Transverse colon (tissue), 4 donors: ENCODE measurements at regions not wholly inside any gene's neighbourhood (a gene's known extent, or its start where the extent isn't known, plus 50 kb on each side); places are given as distances from the start of the nearest gene placed in this dataset.

Experiments used
- DNase-seq: peaks from one replicate; pipeline ENCODE4 v3.0.0-alpha.2; 2019
- H3K27ac ChIP-seq, 4 donors: fragments of 200-600 bp; sonication (generic); 2 replicates each; pipeline ENCODE4 v1.5.1; 2016 to 2018; ENCODE audit warnings: inconsistent platforms in 4 of 4
- H3K27me3 ChIP-seq: fragments of 200-600 bp; sonication (generic); 2 replicates; pipeline ENCODE4 v1.5.1; 2017; ENCODE audit warnings: inconsistent platforms
- H3K36me3 ChIP-seq, 4 donors: fragments of 200-600 bp; sonication (generic); 2 replicates each; pipeline ENCODE4 v1.5.1; 2017 to 2019; ENCODE audit warnings: inconsistent platforms in 4 of 4
- H3K4me1 ChIP-seq, 4 donors: fragments of 200-600 bp; sonication (generic); 2 replicates each; pipeline ENCODE4 v1.5.1; 2017 to 2020; ENCODE audit warnings: inconsistent platforms in 4 of 4
- H3K4me3 ChIP-seq, 4 donors: fragments of 200-600 bp; sonication (generic); 1 replicate in 1 of 4; 2 replicates in 3 of 4; pipeline versions ENCODE4 v1.5.1 to v1.6.1; 2017 to 2019; ENCODE audit warnings: inconsistent platforms in 4 of 4
- H3K9me3 ChIP-seq, 2 donors: fragments of 200-600 bp; sonication (generic); 2 replicates each; pipeline ENCODE4 v1.5.1; 2017 to 2019; ENCODE audit warnings: inconsistent platforms in 2 of 2
- CTCF ChIP-seq, 5 experiments: fragments of 200-600 bp in 3 of 5; fragments of 450-650 bp in 2 of 5; sonication (generic) in 3 of 5; IDR thresholded peaks; 1 replicate in 2 of 5; 2 replicates in 3 of 5; pipeline ENCODE4 v1.5.1; 2016 to 2017; ENCODE audit warnings: antibody characterized with exemption in 5 of 5, inconsistent platforms in 3 of 5, mild to moderate bottlenecking in 2 of 5, moderate library complexity in 1 of 5
- EP300 ChIP-seq: sonication (generic); formaldehyde crosslinking; IDR thresholded peaks from one replicate; pipeline ENCODE4 v1.6.1; 2017; ENCODE audit warnings: antibody characterized with exemption, low read depth
- POLR2A ChIP-seq: fragments of 450-650 bp; IDR thresholded peaks from one replicate; pipeline ENCODE4 v1.6.1; 2016; ENCODE audit warnings: antibody characterized with exemption, mild to moderate bottlenecking, moderate library complexity
- POLR2AphosphoS5 ChIP-seq, 3 donors: sonication (generic); formaldehyde crosslinking; IDR thresholded peaks; one replicate each; pipeline ENCODE4 v1.6.1; 2016; ENCODE audit warnings: antibody characterized with exemption in 3 of 3
- WGBS, 2 donors: methylation state at CpG; one replicate each; pipeline ENCODE4 v1.1.5; 2018; ENCODE audit warnings: low coverage in 1 of 2; 5-methylcytosine and 5-hydroxymethylcytosine counted together
- in situ Hi-C, 4 donors: fragments of 200-750 bp; cut with MboI; loops; one replicate each; pipeline versions ENCODE4 v1.15.0 to v1.15.1; 2017; ENCODE audit warnings: low sequenced_read_pairs in 3 of 4, low pct_ligation_motif_present in 1 of 4, low pct_unique_long_range_greater_than_20kb in 1 of 4
- intact Hi-C: fragments of 100-400 bp; cut with DNase I; formaldehyde crosslinking; loops from one replicate; pipeline ENCODE4 v1.15.1; 2023; ENCODE audit warnings: low total_unique reads

DNA sequence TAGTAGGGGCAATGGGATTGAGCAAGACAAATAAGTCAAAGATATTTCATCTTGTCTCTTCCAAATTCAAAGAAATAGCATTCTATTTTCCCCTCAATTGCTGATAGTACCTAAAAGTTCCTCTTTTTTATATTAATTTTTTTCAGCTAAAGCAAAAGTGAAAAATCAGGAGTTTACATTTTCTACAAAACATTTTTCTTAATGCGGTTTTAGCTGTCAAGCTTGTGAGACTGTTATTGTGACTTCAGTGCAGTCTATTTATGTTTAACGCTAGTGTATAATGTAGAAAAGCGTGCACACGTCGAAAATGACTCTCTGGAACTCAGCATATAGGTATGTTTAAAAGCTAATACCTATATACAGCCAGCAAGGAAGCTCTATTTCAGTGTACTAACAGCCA is 119.8 kb downstream of the BTBD3 start:
- intact Hi-C loops (no loop called here), in situ Hi-C loops (loop anchor here in 1 of 4 donors (25.0 kb wide), 1 partner anchor 100 kb away; no protein-coding TSS in a partner anchor)
- Histone ChIP-seq H3K27ac (no peak overlapping the region), H3K27me3 (no peaks in the 10 kb centered on the region), H3K36me3 (no peaks in the 10 kb centered on the region), H3K9me3 (no peaks in the 10 kb centered on the region), H3K4me1 (no peaks in the 10 kb centered on the region), H3K4me3 (no peak overlapping the region)
- no peak for TF ChIP-seq EP300
- no peak for TF ChIP-seq CTCF (IDR thresholded peaks at IDR 0.05)
- TF ChIP-seq POLR2A: no peak
- TF ChIP-seq POLR2AphosphoS5 (IDR thresholded peaks at IDR 0.05): no peak
- DNase-seq: no peak
- WGBS, 2 donors: 58 to 70% methylated on average over 5 of the region's 5 CpGs

DNA sequence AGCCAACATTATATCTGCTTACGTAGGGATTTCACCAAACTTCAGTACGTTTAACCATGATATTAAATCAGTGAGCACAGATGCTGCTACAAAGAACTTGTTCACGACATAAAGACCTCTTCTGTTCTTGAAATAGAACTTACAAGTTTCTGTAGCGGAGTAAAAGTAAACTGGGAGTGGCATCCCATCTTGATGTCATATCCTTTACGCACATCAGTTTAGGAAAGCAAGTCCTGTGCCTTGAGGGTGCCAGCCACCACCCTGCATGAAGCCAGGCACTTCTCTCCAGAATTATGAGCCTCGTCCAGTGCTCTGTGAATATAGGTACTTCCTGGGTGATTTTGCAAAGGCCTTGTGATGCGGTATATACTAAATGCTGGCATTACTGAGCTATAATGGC is 122.6 kb downstream of the BTBD3 start:
- no peak for TF ChIP-seq CTCF (IDR thresholded peaks at IDR 0.05)
- no peak for TF ChIP-seq EP300
- no peak for TF ChIP-seq POLR2A
- TF ChIP-seq POLR2AphosphoS5 (IDR thresholded peaks at IDR 0.05): no peak
- DNase-seq: no peak
- 84 to 85% methylated on average over 5 to 7 of the region's 7 CpGs for WGBS, 2 donors
- no peaks in the 10 kb centered on the region for H3K9me3 ChIP-seq
- in situ Hi-C loops: loop anchor here in 1 of 4 donors (25.0 kb wide), 1 partner anchor 103 kb away; no protein-coding TSS in a partner anchor
- intact Hi-C loops: no loop called here
- no peaks in the 10 kb centered on the region for H3K36me3 ChIP-seq
- no peaks in the 10 kb centered on the region for H3K27me3 ChIP-seq
- H3K4me1 ChIP-seq: no peaks in the 10 kb centered on the region
- no peak overlapping the region for H3K4me3 ChIP-seq
- no peak overlapping the region for H3K27ac ChIP-seq

DNA sequence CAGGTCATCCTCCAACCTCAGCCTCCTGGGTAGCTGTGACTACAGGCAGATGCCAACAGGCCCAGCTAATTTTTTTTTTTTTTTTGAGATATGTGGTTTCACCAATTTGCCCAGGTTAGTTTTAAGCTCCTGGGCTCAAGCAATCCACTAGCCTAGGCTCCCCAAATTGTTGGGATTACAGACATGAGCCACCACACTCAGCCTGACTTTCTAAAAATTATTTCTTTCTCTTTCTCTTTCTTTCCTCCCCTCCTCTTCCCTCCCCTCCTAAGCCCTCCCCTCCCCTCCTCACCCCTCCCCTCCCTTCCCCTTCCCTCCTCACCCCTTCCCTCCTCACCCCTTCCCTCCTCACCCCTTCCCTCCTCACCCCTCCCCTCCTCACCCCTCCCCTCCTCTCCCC is 127.3 kb downstream of the BTBD3 start:
- Histone ChIP-seq H3K36me3 (no peaks in the 10 kb centered on the region), H3K27ac (no peak overlapping the region), H3K9me3 (no peaks in the 10 kb centered on the region), H3K4me3 (no peak overlapping the region), H3K4me1 (no peaks in the 10 kb centered on the region), H3K27me3 (no peaks in the 10 kb centered on the region)
- intact Hi-C loops: no loop called here
- in situ Hi-C loops: loop anchor here in 1 of 4 donors (25.0 kb wide), 1 partner anchor 108 kb away; no protein-coding TSS in a partner anchor
- no peak for DNase-seq
- TF ChIP-seq EP300: no peak
- TF ChIP-seq POLR2A: no peak

DNA sequence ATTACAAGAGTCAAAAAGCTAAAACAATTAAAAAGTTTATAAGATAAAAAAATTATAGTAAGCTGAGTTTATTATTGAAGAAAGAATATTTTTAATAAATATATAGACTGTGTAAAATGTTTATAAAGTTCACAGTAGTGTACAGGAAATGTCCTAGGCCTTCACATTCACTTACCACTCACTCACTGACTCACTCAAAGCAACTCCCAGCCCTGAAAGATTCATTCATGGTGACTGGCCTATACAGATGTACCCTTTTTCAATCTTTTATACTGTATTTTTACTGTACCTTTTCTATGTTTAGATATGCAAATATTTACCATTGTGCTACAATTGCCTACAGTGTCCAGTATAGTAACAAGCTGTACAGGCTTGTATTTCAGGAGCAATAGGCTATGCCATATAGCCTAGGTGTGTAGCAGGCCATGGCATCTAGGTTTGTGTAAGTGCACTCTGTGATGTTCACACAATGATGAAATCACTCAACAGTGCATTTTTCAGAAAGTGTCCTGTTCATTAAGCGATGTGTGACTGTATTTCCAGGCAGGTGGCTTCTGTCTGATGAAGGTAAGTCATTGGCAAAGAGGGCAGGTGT is 130.2 kb downstream of the BTBD3 start:
- Histone ChIP-seq H3K4me1 (no peaks in the 10 kb centered on the region), H3K27me3 (no peaks in the 10 kb centered on the region), H3K4me3 (no peak overlapping the region), H3K36me3 (no peaks in the 10 kb centered on the region), H3K27ac (no peak overlapping the region), H3K9me3 (no peaks in the 10 kb centered on the region)
- 70% methylated on average over 1 of the region's 1 CpG; no CpG with 5 or more reads in 1 of the 2 donors for WGBS, 2 donors
- in situ Hi-C loops: loop anchor here in 1 of 4 donors (25.0 kb wide), 1 partner anchor 111 kb away; no protein-coding TSS in a partner anchor
- TF ChIP-seq POLR2A: no peak
- TF ChIP-seq CTCF (IDR thresholded peaks at IDR 0.05): no peak
- intact Hi-C loops: no loop called here
- DNase-seq: no peak

DNA sequence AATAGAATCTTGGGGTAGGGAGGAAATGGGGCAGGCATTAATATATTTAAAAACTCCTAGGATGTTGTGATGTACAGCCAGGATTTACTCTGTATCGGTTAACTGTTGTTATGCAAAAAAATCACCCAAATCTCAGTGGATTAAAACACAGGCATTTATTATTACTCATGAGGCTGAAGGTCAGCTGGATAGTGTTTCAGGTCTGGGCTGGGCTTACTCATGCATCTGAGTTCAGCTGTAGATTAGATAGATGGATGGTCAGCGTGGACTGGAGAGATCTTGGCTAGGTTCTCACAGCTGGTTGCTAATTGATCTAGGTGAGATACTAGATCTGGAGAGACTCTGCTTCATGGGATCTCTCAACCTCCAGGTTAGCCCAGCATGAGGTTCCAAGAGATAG is 131.4 kb downstream of the BTBD3 start:
- Histone ChIP-seq H3K4me3 (no peak overlapping the region), H3K4me1 (no peaks in the 10 kb centered on the region), H3K36me3 (no peaks in the 10 kb centered on the region), H3K9me3 (no peaks in the 10 kb centered on the region), H3K27ac (no peak overlapping the region), H3K27me3 (no peaks in the 10 kb centered on the region)
- intact Hi-C loops: no loop called here
- in situ Hi-C loops: loop anchor here in 1 of 4 donors (25.0 kb wide), 1 partner anchor 112 kb away; no protein-coding TSS in a partner anchor
- DNase-seq: no peak
- 57 to 88% methylated on average over 1 to 2 of the region's 2 CpGs for WGBS, 2 donors
- no peak for TF ChIP-seq CTCF (IDR thresholded peaks at IDR 0.05)
- TF ChIP-seq EP300: no peak
- no peak for TF ChIP-seq POLR2AphosphoS5 (IDR thresholded peaks at IDR 0.05)
